ENCODE measurements at regions not wholly inside any gene's neighbourhood (a gene's known extent, or its start where the extent isn't known, plus 50 kb on each side); places are given as distances from the start of the nearest gene placed in this dataset.
"Not testable (repeated sequence)": the region's sequence is repeated elsewhere in the genome, so short reads cannot be mapped to it uniquely, and the experiment has no call there.

- in situ Hi-C loops (cut with MboI; ENCODE audit: low sequenced_read_pairs, unreplicated experiment), result no loop called here
- no peak for DNase-seq (ENCODE audit: low spot score)
- TF ChIP-seq, protein P1, sequence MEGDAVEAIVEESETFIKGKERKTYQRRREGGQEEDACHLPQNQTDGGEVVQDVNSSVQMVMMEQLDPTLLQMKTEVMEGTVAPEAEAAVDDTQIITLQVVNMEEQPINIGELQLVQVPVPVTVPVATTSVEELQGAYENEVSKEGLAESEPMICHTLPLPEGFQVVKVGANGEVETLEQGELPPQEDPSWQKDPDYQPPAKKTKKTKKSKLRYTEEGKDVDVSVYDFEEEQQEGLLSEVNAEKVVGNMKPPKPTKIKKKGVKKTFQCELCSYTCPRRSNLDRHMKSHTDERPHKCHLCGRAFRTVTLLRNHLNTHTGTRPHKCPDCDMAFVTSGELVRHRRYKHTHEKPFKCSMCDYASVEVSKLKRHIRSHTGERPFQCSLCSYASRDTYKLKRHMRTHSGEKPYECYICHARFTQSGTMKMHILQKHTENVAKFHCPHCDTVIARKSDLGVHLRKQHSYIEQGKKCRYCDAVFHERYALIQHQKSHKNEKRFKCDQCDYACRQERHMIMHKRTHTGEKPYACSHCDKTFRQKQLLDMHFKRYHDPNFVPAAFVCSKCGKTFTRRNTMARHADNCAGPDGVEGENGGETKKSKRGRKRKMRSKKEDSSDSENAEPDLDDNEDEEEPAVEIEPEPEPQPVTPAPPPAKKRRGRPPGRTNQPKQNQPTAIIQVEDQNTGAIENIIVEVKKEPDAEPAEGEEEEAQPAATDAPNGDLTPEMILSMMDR (IDR thresholded peaks at IDR 0.05; ENCODE audit: borderline replicate concordance, control extremely low read depth, extremely low read depth, insufficient read depth, missing control alignments), result no peak
These were observed 298.9 kb upstream of the CNTNAP2 start for GRCh38 chr7:145817687-145818086.

DNA sequence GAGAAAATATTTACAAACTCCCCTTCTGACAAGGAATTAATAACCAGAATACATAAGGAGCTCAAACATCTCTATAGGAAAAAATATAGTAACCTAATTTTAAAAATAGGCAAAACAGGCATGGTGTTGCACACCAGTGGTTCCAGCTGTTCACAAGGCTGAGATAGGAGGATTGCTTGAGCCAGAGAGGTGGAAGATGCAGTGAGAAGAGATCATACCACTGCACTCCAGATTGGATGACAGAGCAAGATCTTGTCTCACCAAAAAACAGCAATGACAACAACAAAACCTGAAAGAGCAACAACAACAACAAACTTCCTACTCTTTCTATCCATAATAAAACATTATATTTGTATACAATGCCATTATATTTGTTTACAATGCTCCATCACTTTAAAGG, 304.4 kb upstream of the CNTNAP2 start:
- TF ChIP-seq, protein P1 (IDR thresholded peaks at IDR 0.05; ENCODE audit: borderline replicate concordance, control extremely low read depth, extremely low read depth, insufficient read depth, missing control alignments), result no peak
- in situ Hi-C loops (cut with MboI; ENCODE audit: low sequenced_read_pairs, unreplicated experiment), result no loop called here
- no peak for DNase-seq (ENCODE audit: low spot score)

DNA sequence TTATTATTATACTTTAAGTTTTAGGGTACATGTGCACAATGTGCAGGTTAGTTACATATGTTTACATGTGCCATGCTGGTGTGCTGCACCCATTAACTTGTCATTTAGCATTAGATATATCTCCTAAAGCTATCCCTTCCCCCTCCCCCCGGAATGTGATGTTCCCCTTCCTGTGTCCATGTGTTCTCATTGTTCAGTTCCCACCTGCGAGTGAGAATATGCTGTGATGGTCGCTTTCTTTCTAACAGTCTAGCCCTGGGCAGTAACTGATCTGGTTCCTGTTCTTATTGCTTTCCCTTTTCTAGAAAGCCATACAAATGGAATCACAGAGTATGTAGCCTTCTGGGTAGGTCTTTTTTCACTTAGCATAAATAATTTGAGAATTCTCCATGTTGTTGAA, 311.1 kb upstream of the CNTNAP2 start:
- in situ Hi-C loops (cut with MboI; ENCODE audit: low sequenced_read_pairs, unreplicated experiment); DNase-seq (ENCODE audit: low spot score): not testable (repeated sequence)

DNA sequence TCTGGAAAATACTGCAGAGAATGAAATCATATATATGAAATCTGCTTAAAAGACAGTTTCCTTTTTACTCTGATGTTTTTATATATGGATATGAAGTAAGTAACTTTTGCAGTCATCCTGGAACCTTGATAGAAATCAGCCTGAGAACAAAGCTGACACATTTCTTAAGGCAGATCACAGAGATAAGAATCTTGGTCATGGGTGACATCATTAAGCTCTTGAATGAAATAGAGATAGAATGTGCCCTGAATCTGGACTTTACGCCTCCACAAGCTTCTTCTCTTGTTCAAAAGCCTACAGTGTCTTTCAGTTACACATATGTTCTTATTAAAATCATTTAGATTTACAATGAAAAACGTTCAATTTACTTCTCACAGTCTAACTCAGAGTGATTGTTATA, 319.1 kb upstream of the CNTNAP2 start:
- in situ Hi-C loops (cut with MboI; ENCODE audit: low sequenced_read_pairs, unreplicated experiment), result no loop called here
- no peak for DNase-seq (ENCODE audit: low spot score)
- TF ChIP-seq, protein P1 (IDR thresholded peaks at IDR 0.05; ENCODE audit: borderline replicate concordance, control extremely low read depth, extremely low read depth, insufficient read depth, missing control alignments), result no peak

DNA sequence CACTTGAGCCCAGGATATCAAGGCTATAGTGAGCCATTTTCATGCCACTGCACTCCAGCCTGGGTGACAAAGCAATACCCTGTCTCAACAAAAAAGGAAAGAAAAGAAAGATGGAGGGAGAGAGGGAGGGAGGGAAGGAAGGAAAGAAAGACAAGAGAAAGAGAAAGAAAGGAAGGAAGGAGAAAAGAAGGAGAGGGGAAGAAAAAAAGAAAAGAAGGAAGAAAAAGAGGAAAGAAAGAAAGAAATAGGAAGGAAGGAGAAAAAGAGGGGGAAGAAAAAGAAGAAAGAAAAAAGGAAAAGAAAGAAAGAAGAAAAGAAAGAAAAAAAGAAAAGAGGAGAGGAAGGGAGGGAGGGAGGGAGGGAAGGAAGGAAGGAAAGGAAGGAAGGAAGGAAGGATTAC, 321.5 kb upstream of the CNTNAP2 start:
- TF ChIP-seq, protein P1 (IDR thresholded peaks at IDR 0.05; ENCODE audit: borderline replicate concordance, control extremely low read depth, extremely low read depth, insufficient read depth, missing control alignments), result no peak
- DNase-seq (ENCODE audit: low spot score), result no peak
- in situ Hi-C loops (cut with MboI; ENCODE audit: low sequenced_read_pairs, unreplicated experiment), result no loop called here

DNA sequence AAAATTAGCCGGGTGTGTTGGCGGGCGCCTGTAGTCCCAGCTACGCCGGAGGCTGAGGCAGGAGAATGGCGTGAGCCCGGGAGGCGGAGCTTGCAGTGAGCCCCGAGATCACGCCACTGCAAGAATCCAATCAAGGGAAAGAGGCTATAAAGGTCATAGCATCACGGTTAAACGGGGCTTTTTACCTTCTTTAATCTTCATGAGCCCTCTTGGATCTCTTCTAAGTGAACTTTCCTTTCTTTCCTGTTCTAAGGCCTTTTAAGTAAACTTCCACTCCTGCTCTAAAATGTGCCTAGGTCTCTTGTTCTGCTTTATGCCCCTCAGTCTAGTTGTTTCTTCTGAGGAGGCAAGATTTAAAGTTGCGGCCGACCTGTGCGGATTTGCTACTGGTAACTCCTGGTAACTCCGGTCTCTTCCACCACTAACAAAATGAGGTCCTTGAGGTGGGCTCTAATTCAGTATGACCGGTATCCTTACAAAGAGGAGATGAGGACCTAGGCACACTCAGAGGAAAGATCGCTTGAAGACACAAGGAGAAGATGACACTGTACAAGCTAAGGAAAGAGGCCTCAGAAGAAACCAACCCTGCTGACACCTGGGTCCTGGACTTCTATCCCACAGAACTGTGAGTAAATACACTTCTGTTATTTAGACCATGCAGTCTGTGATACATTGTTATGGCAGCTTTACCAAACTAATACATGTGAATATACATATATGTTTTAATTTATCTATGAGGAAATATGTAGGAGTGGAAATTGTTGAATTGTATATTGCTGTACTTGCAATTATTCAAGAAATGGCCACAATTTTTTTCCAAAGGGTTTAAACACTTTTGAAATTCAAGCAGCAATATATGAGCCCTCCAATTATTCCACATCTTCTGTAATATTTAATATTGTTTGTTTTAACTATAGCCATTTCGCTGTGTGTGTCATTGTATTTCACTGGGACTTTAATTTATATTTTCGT, 331.5 kb upstream of the CNTNAP2 start:
- no peak for DNase-seq (ENCODE audit: low spot score)
- in situ Hi-C loops (cut with MboI; ENCODE audit: low sequenced_read_pairs, unreplicated experiment), result no loop called here
- TF ChIP-seq, protein P1 (IDR thresholded peaks at IDR 0.05; ENCODE audit: borderline replicate concordance, control extremely low read depth, extremely low read depth, insufficient read depth, missing control alignments), result no peak

DNA sequence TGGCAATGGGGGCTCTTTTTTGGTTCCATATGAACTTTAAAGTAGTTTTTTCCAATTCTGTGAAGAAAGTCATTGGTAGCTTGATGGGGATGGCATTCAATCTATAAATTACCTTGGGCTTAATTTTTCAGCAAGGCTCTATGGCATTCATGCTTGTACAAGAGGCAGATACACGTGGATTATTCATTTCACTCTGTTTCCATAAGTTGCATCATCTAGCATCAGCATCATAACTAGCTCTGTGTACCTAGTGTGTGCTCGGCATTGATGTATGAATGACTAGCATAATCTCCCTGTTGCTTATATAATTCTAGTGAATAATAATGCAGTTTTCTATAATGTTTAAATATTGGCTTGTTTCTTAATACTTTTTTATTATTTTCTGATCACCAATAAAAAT, 335.2 kb upstream of the CNTNAP2 start:
- in situ Hi-C loops (cut with MboI; ENCODE audit: low sequenced_read_pairs, unreplicated experiment); DNase-seq (ENCODE audit: low spot score): not testable (repeated sequence)
